Muscle of leg (tissue), 3 donors: ENCODE measurements at regions not wholly inside any gene's neighbourhood (a gene's known extent, or its start where the extent isn't known, plus 50 kb on each side); places are given as distances from the start of the nearest gene placed in this dataset.

Source experiments
- DNase-seq: peaks from one replicate; pipeline ENCODE4 v3.0.0; 2013
- H3K27ac ChIP-seq: one replicate; pipeline ENCODE4 v1.5.1; 2013; ENCODE audit warnings: mild to moderate bottlenecking, low read length, control low read depth
- H3K27me3 ChIP-seq: one replicate; pipeline ENCODE4 v1.6.1; 2013; ENCODE audit warnings: low read length; ENCODE audit not compliant: control insufficient read depth, insufficient read depth
- H3K36me3 ChIP-seq: one replicate; pipeline ENCODE4 v1.6.1; 2013; ENCODE audit warnings: low read length; ENCODE audit not compliant: control insufficient read depth, insufficient read depth
- H3K4me1 ChIP-seq: one replicate; pipeline ENCODE4 v1.6.1; 2013; ENCODE audit warnings: low read length; ENCODE audit not compliant: control insufficient read depth, insufficient read depth
- H3K4me3 ChIP-seq: one replicate; pipeline ENCODE4 v1.5.1; 2013; ENCODE audit warnings: low read length, control low read depth
- H3K9me3 ChIP-seq: replicated peaks from 2 replicates; pipeline ENCODE4 v1.6.1; 2013; ENCODE audit warnings: low read depth, low read length; ENCODE audit not compliant: control insufficient read depth
- WGBS: methylation state at CpG from one replicate; pipeline ENCODE4 v1.1.5; 2013; ENCODE audit warnings: missing lambda C conversion rate; ENCODE audit not compliant: insufficient coverage; 5-methylcytosine and 5-hydroxymethylcytosine counted together

- DNase-seq = no peak
- Histone ChIP-seq H3K27me3 (no peaks in the 10 kb centered on the region), H3K27ac (no peak overlapping the region), H3K4me1 (peaks cover 4% of the 10 kb centered on the region), H3K4me3 (no peak overlapping the region), H3K36me3 (no peaks in the 10 kb centered on the region), H3K9me3 (no peaks in the 10 kb centered on the region)
- WGBS = 76% methylated on average over 3 of the region's 3 CpGs
These were observed 84.2 kb upstream of the SLC2A1 start for GRCh38 chr1:43042773-43043457.

GRCh38 chr1:43042127-43042526 lies 83.5 kb upstream of the SLC2A1 start:
- WGBS = 91% methylated on average over 2 of the region's 4 CpGs
- peaks cover 4% of the 10 kb centered on the region for H3K4me1 ChIP-seq
- H3K27ac ChIP-seq = no peak overlapping the region
- H3K9me3 ChIP-seq = no peaks in the 10 kb centered on the region
- no peak for DNase-seq
- no peaks in the 10 kb centered on the region for H3K27me3 ChIP-seq
- H3K4me3 ChIP-seq = no peak overlapping the region
- H3K36me3 ChIP-seq = no peaks in the 10 kb centered on the region

GRCh38 chr1:43041591-43041990 lies 82.9 kb upstream of the SLC2A1 start:
- peaks cover 4% of the 10 kb centered on the region for H3K4me1 ChIP-seq
- H3K4me3 ChIP-seq = no peak overlapping the region
- H3K27ac ChIP-seq = no peak overlapping the region
- DNase-seq = no peak
- H3K27me3 ChIP-seq = no peaks in the 10 kb centered on the region
- WGBS = 82% methylated on average over 2 of the region's 3 CpGs
- no peaks in the 10 kb centered on the region for H3K36me3 ChIP-seq
- no peaks in the 10 kb centered on the region for H3K9me3 ChIP-seq

- no peak overlapping the region for H3K4me3 ChIP-seq
- 41% methylated on average over 7 of the region's 14 CpGs for WGBS
- no peak overlapping the region for H3K27ac ChIP-seq
- no peak for DNase-seq
- H3K36me3 ChIP-seq = no peaks in the 10 kb centered on the region
- H3K4me1 ChIP-seq = no peaks in the 10 kb centered on the region
- H3K27me3 ChIP-seq = no peaks in the 10 kb centered on the region
- H3K9me3 ChIP-seq = no peaks in the 10 kb centered on the region
These were observed 80.8 kb upstream of the SLC2A1 start for GRCh38 chr1:43039228-43040055.

- no peak overlapping the region for H3K27ac ChIP-seq
- H3K27me3 ChIP-seq = no peaks in the 10 kb centered on the region
These were observed 79.7 kb upstream of the SLC2A1 start for GRCh38 chr1:43038232-43038935.

GRCh38 chr1:43037466-43037865 lies 78.8 kb upstream of the SLC2A1 start:
- WGBS = 79% methylated on average over 3 of the region's 6 CpGs
- Histone ChIP-seq H3K27ac (no peak overlapping the region), H3K27me3 (no peaks in the 10 kb centered on the region), H3K4me1 (no peaks in the 10 kb centered on the region), H3K4me3 (no peak overlapping the region), H3K9me3 (no peaks in the 10 kb centered on the region), H3K36me3 (no peaks in the 10 kb centered on the region)
- no peak for DNase-seq

More at GRCh38 chr1:43038232-43038935, 79.7 kb upstream of the SLC2A1 start:
- 73% methylated on average over 3 of the region's 9 CpGs for WGBS
- H3K9me3 ChIP-seq = no peaks in the 10 kb centered on the region
- no peaks in the 10 kb centered on the region for H3K4me1 ChIP-seq
- H3K4me3 ChIP-seq = no peak overlapping the region
- H3K36me3 ChIP-seq = no peaks in the 10 kb centered on the region
- DNase-seq = no peak

GRCh38 chr1:43036932-43037331 lies 78.3 kb upstream of the SLC2A1 start:
- H3K4me3 ChIP-seq = no peak overlapping the region
- no peaks in the 10 kb centered on the region for H3K36me3 ChIP-seq
- no peaks in the 10 kb centered on the region for H3K4me1 ChIP-seq
- no peaks in the 10 kb centered on the region for H3K27me3 ChIP-seq
- DNase-seq = no peak
- 100% methylated on average over 1 of the region's 7 CpGs for WGBS
- no peak overlapping the region for H3K27ac ChIP-seq
- no peaks in the 10 kb centered on the region for H3K9me3 ChIP-seq

GRCh38 chr1:43035821-43036741 lies 77.4 kb upstream of the SLC2A1 start:
- no peaks in the 10 kb centered on the region for H3K4me1 ChIP-seq
- DNase-seq = no peak
- H3K4me3 ChIP-seq = no peak overlapping the region
- H3K9me3 ChIP-seq = no peaks in the 10 kb centered on the region
- WGBS = 60% methylated on average over 21 of the region's 24 CpGs
- no peaks in the 10 kb centered on the region for H3K36me3 ChIP-seq
- no peak overlapping the region for H3K27ac ChIP-seq
- no peaks in the 10 kb centered on the region for H3K27me3 ChIP-seq

- WGBS = 74% methylated on average over 4 of the region's 4 CpGs
- no peak overlapping the region for H3K27ac ChIP-seq
These were observed 76.1 kb upstream of the SLC2A1 start for GRCh38 chr1:43034778-43035177.

More at GRCh38 chr1:43034778-43035177, 76.1 kb upstream of the SLC2A1 start:
- Histone ChIP-seq H3K4me3 (no peak overlapping the region), H3K9me3 (no peaks in the 10 kb centered on the region), H3K4me1 (no peaks in the 10 kb centered on the region), H3K27me3 (no peaks in the 10 kb centered on the region), H3K36me3 (no peaks in the 10 kb centered on the region)
- DNase-seq = no peak
